ENCODE measurements at regions not wholly inside any gene's neighbourhood (a gene's known extent, or its start where the extent isn't known, plus 50 kb on each side); places are given as distances from the start of the nearest gene placed in this dataset.

- TF ChIP-seq ATF2 (IDR thresholded peaks at IDR 0.05; ENCODE audit: low read length) (no peak), MAFK (IDR thresholded peaks at IDR 0.05; ENCODE audit: low read depth, low read length) (no peak), BACH1 (IDR thresholded peaks at IDR 0.05; ENCODE audit: low read length) (no peak), SP1 (IDR thresholded peaks at IDR 0.05; ENCODE audit: low read depth, low read length) (no peak), POLR2A (IDR thresholded peaks at IDR 0.05; ENCODE audit: control extremely low read depth in 1 of 2, low read depth in 2 of 2, low read length in 2 of 2) (no peak), BRCA1 (IDR thresholded peaks at IDR 0.05; ENCODE audit: low read depth, low read length) (no peak)
Observed at GRCh38 chr3:118101891-118102290, 932.8 kb downstream of the IGSF11 start (continued).
